ENCODE measurements at regions not wholly inside any gene's neighbourhood (a gene's known extent, or its start where the extent isn't known, plus 50 kb on each side); places are given as distances from the start of the nearest gene placed in this dataset.

DNA sequence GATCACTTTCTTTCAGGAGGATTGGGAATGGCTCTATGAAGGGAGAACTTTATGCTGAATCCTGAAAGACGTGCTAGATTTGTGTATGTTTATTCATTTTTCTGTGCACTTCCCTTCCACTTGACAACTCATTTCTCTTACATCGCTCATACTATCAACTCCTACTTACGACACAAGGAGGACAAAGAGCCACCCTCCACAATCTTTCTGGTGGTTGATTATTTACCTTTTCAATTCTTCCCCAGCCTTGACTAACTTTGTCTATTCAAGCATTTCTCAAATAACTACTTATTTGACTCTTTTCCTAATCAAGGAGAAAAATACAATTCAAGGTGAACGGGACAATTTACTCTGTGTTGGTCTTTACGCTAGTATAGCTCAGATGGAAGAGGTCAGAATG lies 622.1 kb downstream of the TLR4 start:
- no peak for TF ChIP-seq CSDC2 (CRISPR knock-in tag; IDR thresholded peaks at IDR 0.05)
- no peak for TF ChIP-seq TCF4 (CRISPR knock-in tag; IDR thresholded peaks at IDR 0.05; ENCODE audit: borderline replicate concordance)
- TF ChIP-seq, protein P1, sequence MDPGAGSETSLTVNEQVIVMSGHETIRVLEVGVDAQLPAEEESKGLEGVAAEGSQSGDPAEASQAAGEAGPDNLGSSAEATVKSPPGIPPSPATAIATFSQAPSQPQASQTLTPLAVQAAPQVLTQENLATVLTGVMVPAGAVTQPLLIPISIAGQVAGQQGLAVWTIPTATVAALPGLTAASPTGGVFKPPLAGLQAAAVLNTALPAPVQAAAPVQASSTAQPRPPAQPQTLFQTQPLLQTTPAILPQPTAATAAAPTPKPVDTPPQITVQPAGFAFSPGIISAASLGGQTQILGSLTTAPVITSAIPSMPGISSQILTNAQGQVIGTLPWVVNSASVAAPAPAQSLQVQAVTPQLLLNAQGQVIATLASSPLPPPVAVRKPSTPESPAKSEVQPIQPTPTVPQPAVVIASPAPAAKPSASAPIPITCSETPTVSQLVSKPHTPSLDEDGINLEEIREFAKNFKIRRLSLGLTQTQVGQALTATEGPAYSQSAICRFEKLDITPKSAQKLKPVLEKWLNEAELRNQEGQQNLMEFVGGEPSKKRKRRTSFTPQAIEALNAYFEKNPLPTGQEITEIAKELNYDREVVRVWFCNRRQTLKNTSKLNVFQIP (CRISPR knock-in tag; IDR thresholded peaks at IDR 0.05; ENCODE audit: borderline replicate concordance, low read depth): no peak
- no peak for TF ChIP-seq ZC3H10 (CRISPR knock-in tag; IDR thresholded peaks at IDR 0.05)
- TF ChIP-seq, protein P2, sequence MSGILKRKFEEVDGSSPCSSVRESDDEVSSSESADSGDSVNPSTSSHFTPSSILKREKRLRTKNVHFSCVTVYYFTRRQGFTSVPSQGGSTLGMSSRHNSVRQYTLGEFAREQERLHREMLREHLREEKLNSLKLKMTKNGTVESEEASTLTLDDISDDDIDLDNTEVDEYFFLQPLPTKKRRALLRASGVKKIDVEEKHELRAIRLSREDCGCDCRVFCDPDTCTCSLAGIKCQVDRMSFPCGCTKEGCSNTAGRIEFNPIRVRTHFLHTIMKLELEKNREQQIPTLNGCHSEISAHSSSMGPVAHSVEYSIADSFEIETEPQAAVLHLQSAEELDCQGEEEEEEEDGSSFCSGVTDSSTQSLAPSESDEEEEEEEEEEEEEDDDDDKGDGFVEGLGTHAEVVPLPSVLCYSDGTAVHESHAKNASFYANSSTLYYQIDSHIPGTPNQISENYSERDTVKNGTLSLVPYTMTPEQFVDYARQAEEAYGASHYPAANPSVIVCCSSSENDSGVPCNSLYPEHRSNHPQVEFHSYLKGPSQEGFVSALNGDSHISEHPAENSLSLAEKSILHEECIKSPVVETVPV (CRISPR knock-in tag; IDR thresholded peaks at IDR 0.05): no peak
- TF ChIP-seq, protein P3, sequence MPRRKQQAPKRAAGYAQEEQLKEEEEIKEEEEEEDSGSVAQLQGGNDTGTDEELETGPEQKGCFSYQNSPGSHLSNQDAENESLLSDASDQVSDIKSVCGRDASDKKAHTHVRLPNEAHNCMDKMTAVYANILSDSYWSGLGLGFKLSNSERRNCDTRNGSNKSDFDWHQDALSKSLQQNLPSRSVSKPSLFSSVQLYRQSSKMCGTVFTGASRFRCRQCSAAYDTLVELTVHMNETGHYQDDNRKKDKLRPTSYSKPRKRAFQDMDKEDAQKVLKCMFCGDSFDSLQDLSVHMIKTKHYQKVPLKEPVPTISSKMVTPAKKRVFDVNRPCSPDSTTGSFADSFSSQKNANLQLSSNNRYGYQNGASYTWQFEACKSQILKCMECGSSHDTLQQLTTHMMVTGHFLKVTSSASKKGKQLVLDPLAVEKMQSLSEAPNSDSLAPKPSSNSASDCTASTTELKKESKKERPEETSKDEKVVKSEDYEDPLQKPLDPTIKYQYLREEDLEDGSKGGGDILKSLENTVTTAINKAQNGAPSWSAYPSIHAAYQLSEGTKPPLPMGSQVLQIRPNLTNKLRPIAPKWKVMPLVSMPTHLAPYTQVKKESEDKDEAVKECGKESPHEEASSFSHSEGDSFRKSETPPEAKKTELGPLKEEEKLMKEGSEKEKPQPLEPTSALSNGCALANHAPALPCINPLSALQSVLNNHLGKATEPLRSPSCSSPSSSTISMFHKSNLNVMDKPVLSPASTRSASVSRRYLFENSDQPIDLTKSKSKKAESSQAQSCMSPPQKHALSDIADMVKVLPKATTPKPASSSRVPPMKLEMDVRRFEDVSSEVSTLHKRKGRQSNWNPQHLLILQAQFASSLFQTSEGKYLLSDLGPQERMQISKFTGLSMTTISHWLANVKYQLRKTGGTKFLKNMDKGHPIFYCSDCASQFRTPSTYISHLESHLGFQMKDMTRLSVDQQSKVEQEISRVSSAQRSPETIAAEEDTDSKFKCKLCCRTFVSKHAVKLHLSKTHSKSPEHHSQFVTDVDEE (CRISPR knock-in tag; IDR thresholded peaks at IDR 0.05): no peak
- no peak for TF ChIP-seq ISL1 (CRISPR knock-in tag; IDR thresholded peaks at IDR 0.05)
- TF ChIP-seq ESRRG (CRISPR knock-in tag; IDR thresholded peaks at IDR 0.05): no peak
- no peak for TF ChIP-seq SNAI2 (CRISPR knock-in tag; IDR thresholded peaks at IDR 0.05)
- TF ChIP-seq ZNF565 (CRISPR knock-in tag; conservative IDR thresholded peaks at IDR 0.05; ENCODE audit: low read depth): no peak
- no peak for TF ChIP-seq BACH2 (CRISPR knock-in tag; IDR thresholded peaks at IDR 0.05; ENCODE audit: borderline replicate concordance)
- no peak for TF ChIP-seq ARNTL (CRISPR knock-in tag; IDR thresholded peaks at IDR 0.05; ENCODE audit: borderline replicate concordance, low read depth)
- no peak for TF ChIP-seq RARB (CRISPR knock-in tag; IDR thresholded peaks at IDR 0.05)
- TF ChIP-seq OSR1 (CRISPR knock-in tag; IDR thresholded peaks at IDR 0.05): no peak
- TF ChIP-seq ZNF8 (CRISPR knock-in tag; IDR thresholded peaks at IDR 0.05): no peak
- TF ChIP-seq TOX (CRISPR knock-in tag; IDR thresholded peaks at IDR 0.05; ENCODE audit: borderline replicate concordance): no peak
- ATAC-seq: no peak

GRCh38 chr9:118330191-118330986 lies 626.2 kb downstream of the TLR4 start:
- ATAC-seq: no peak

DNA sequence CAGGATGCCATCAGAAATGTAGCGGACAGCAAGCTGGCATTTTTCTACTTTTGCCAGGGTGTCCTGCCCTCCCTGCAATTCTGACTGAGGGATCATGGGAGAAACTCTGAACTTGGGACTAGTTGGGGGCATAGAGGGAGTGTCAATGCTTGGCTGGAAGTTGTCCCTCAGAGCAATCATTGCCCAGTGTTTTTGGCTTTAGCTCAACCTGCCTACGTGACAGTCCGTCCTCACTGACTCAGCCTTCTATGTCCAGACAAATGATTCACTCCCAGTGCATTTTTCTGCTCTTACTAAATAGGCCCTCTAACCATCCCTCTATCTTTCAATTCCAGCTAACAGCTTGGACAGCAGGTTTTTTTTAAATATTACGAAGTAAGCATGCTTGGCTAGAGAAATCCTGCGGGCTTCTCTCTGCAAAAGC lies 627.4 kb downstream of the TLR4 start:
- ATAC-seq: no peak

More at GRCh38 chr9:118330191-118330986, 626.2 kb downstream of the TLR4 start:
- TF ChIP-seq ZFP30 (CRISPR knock-in tag; IDR thresholded peaks at IDR 0.05): no peak

DNA sequence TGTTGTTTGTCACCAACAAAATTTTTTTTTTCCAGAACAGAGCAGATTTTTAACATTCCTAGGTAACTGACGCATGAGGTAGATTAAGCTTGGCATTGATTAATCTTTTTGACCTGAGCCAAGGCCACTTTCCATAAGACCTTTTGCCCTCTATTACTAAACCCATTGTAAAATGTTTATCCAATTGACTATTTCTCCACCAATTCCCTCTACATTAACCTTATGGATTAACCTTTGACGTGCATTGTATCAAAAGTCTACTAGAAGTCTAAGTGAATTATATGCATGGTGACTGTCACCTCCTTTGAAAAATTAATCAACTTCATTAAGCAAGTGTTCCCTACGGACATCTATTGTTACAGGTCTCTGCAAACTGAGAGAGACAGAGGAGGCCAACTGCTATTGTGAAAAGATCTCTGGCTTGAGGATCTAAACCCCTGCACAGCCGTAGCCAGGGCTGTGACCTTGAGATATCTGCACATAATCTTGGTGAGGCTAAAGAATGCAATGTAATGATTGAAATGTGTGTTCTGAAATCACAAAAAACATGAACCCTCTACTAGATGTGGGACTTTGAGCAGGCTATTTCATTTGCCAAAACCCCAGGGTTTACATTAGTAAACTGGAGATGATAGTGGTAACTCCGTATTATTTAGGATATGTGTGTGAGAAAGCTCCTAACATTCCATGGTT lies 632.2 kb downstream of the TLR4 start:
- TF ChIP-seq, protein P2 (CRISPR knock-in tag; IDR thresholded peaks at IDR 0.05): no peak
- TF ChIP-seq PPARA (CRISPR knock-in tag; IDR thresholded peaks at IDR 0.05; ENCODE audit: borderline replicate concordance) (no peak), ZFP30 (CRISPR knock-in tag; IDR thresholded peaks at IDR 0.05) (no peak), GLIS3 (CRISPR knock-in tag; IDR thresholded peaks at IDR 0.05) (no peak), ZFP3 (CRISPR knock-in tag; IDR thresholded peaks at IDR 0.05) (no peak), ZC3H10 (CRISPR knock-in tag; IDR thresholded peaks at IDR 0.05) (no peak), ARNTL (CRISPR knock-in tag; IDR thresholded peaks at IDR 0.05; ENCODE audit: borderline replicate concordance, low read depth) (no peak)
- TF ChIP-seq, protein P3 (CRISPR knock-in tag; IDR thresholded peaks at IDR 0.05): no peak
- ATAC-seq: no peak

More for the DNA sequence above, 627.4 kb downstream of the TLR4 start:
- TF ChIP-seq ARNTL (CRISPR knock-in tag; IDR thresholded peaks at IDR 0.05; ENCODE audit: borderline replicate concordance, low read depth) (no peak), ZFP30 (CRISPR knock-in tag; IDR thresholded peaks at IDR 0.05) (no peak)
